SK-N-SH treated with all-trans-retinoic acid at 6 μM for 48 hours (cell line): ENCODE measurements at regions not wholly inside any gene's neighbourhood (a gene's known extent, or its start where the extent isn't known, plus 50 kb on each side); places are given as distances from the start of the nearest gene placed in this dataset.

Experiments
- ATAC-seq: fragments of 200-7000 bp; cut with Tn5 transposase; 3 replicates; pipeline ENCODE4 v1.9.1; 2020; ENCODE audit warnings: mild to moderate bottlenecking, moderate library complexity
- ARNTL ChIP-seq: fragments of 450-650 bp; formaldehyde crosslinking; IDR thresholded peaks from 2 replicates; pipeline ENCODE4 v1.5.0; 2020; ENCODE audit warnings: low read depth, mild to moderate bottlenecking, moderate library complexity, borderline replicate concordance
- BACH2 ChIP-seq: fragments of 250-450 bp; sonication (Bioruptor Pico); IDR thresholded peaks from 2 replicates; pipeline ENCODE4 v1.9.0; 2021; ENCODE audit warnings: mild to moderate bottlenecking, borderline replicate concordance
- CSDC2 ChIP-seq: fragments of 250-450 bp; sonication (Bioruptor Pico); IDR thresholded peaks from 2 replicates; pipeline ENCODE4 v1.5.0; 2020; ENCODE audit warnings: mild to moderate bottlenecking, moderate library complexity
- ESRRG ChIP-seq: fragments of 250-450 bp; sonication (Bioruptor Pico); IDR thresholded peaks from 2 replicates; pipeline ENCODE4 v1.6.1; 2021; ENCODE audit warnings: mild to moderate bottlenecking
- GLIS3 ChIP-seq: fragments of 250-450 bp; sonication (Bioruptor Pico); IDR thresholded peaks from 2 replicates; pipeline ENCODE4 v1.5.0; 2020; ENCODE audit warnings: mild to moderate bottlenecking, moderate library complexity
- ISL1 ChIP-seq: fragments of 250-450 bp; sonication (Bioruptor Pico); IDR thresholded peaks from 2 replicates; pipeline ENCODE4 v2.1.2; 2022; ENCODE audit warnings: mild to moderate bottlenecking, moderate library complexity
- OSR1 ChIP-seq: fragments of 250-450 bp; sonication (Bioruptor Pico); IDR thresholded peaks from 2 replicates; pipeline ENCODE4 v1.8.0; 2022; ENCODE audit warnings: moderate library complexity, mild to moderate bottlenecking, inconsistent platforms
- PPARA ChIP-seq: fragments of 250-450 bp; sonication (Bioruptor Pico); IDR thresholded peaks from 2 replicates; pipeline ENCODE4 v1.5.0; 2020; ENCODE audit warnings: mild to moderate bottlenecking, borderline replicate concordance
- RARB ChIP-seq: fragments of 250-450 bp; sonication (Bioruptor Pico); IDR thresholded peaks from 2 replicates; pipeline ENCODE4 v1.8.0; 2021; ENCODE audit warnings: mild to moderate bottlenecking, moderate library complexity
- SNAI2 ChIP-seq: fragments of 250-450 bp; sonication (Bioruptor Pico); IDR thresholded peaks from 2 replicates; pipeline ENCODE4 v1.5.0; 2020; ENCODE audit warnings: mild to moderate bottlenecking, moderate library complexity
- TCF4 ChIP-seq: fragments of 250-450 bp; sonication (Bioruptor Pico); IDR thresholded peaks from 2 replicates; pipeline ENCODE4 v1.8.0; 2021; ENCODE audit warnings: mild to moderate bottlenecking, moderate library complexity, borderline replicate concordance
- TOX ChIP-seq: fragments of 250-450 bp; sonication (Bioruptor Pico); IDR thresholded peaks from 2 replicates; pipeline ENCODE4 v1.8.0; 2021; ENCODE audit warnings: mild to moderate bottlenecking, moderate library complexity, borderline replicate concordance
- ZC3H10 ChIP-seq: fragments of 250-450 bp; sonication (Bioruptor Pico); IDR thresholded peaks from 2 replicates; pipeline ENCODE4 v1.5.1; 2021; ENCODE audit warnings: mild to moderate bottlenecking, moderate library complexity
- ZFP3 ChIP-seq: fragments of 250-450 bp; sonication (Bioruptor Pico); IDR thresholded peaks from 2 replicates; pipeline ENCODE4 v1.5.0; 2020; ENCODE audit warnings: mild to moderate bottlenecking, moderate library complexity
- ZFP30 ChIP-seq: fragments of 450-650 bp; formaldehyde crosslinking; IDR thresholded peaks from 2 replicates; pipeline ENCODE4 v1.5.0; 2022; ENCODE audit warnings: mild to moderate bottlenecking, moderate library complexity
- ZNF565 ChIP-seq: fragments of 450-650 bp; formaldehyde crosslinking; conservative IDR thresholded peaks from 2 replicates; pipeline ENCODE4 v1.5.0; 2020; ENCODE audit warnings: low read depth, mild to moderate bottlenecking, moderate library complexity
- ZNF70 ChIP-seq: fragments of 450-650 bp; formaldehyde crosslinking; IDR thresholded peaks from 2 replicates; pipeline ENCODE4 v1.5.0; 2020; ENCODE audit warnings: mild to moderate bottlenecking, moderate library complexity
- ZNF8 ChIP-seq: fragments of 450-650 bp; formaldehyde crosslinking; IDR thresholded peaks from 2 replicates; pipeline ENCODE4 v1.5.0; 2020; ENCODE audit warnings: mild to moderate bottlenecking, moderate library complexity
- TF ChIP-seq, protein P1 (sequence below): fragments of 250-450 bp; sonication (Bioruptor Pico); IDR thresholded peaks from 2 replicates; pipeline ENCODE4 v1.8.0; 2021; ENCODE audit warnings: low read depth, mild to moderate bottlenecking, moderate library complexity, borderline replicate concordance
- TF ChIP-seq, protein P2 (sequence below): fragments of 250-450 bp; sonication (Bioruptor Pico); IDR thresholded peaks from 2 replicates; pipeline ENCODE4 v1.5.1; 2021; ENCODE audit warnings: mild to moderate bottlenecking, moderate library complexity
- TF ChIP-seq, protein P3 (sequence below): fragments of 250-450 bp; sonication (Bioruptor Pico); IDR thresholded peaks from 2 replicates; pipeline ENCODE4 v1.8.0; 2020; ENCODE audit warnings: mild to moderate bottlenecking, moderate library complexity, borderline replicate concordance
- TF ChIP-seq, protein P4 (sequence below): fragments of 250-450 bp; sonication (Bioruptor Pico); IDR thresholded peaks from 2 replicates; pipeline ENCODE4 v1.5.1; 2020; ENCODE audit warnings: low read depth, mild to moderate bottlenecking, moderate library complexity

GRCh38 chr4:17098401-17098800 lies 200.0 kb upstream of the LDB2 start:
- TF ChIP-seq, protein P1, sequence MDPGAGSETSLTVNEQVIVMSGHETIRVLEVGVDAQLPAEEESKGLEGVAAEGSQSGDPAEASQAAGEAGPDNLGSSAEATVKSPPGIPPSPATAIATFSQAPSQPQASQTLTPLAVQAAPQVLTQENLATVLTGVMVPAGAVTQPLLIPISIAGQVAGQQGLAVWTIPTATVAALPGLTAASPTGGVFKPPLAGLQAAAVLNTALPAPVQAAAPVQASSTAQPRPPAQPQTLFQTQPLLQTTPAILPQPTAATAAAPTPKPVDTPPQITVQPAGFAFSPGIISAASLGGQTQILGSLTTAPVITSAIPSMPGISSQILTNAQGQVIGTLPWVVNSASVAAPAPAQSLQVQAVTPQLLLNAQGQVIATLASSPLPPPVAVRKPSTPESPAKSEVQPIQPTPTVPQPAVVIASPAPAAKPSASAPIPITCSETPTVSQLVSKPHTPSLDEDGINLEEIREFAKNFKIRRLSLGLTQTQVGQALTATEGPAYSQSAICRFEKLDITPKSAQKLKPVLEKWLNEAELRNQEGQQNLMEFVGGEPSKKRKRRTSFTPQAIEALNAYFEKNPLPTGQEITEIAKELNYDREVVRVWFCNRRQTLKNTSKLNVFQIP (CRISPR knock-in tag): no peak
- TF ChIP-seq ZC3H10 (no peak), RARB (CRISPR knock-in tag) (no peak), CSDC2 (no peak), ISL1 (CRISPR knock-in tag) (no peak), ZFP3 (CRISPR knock-in tag) (no peak), ZNF70 (CRISPR knock-in tag) (no peak), PPARA (no peak), TCF4 (no peak), BACH2 (no peak)
- TF ChIP-seq, protein P2, sequence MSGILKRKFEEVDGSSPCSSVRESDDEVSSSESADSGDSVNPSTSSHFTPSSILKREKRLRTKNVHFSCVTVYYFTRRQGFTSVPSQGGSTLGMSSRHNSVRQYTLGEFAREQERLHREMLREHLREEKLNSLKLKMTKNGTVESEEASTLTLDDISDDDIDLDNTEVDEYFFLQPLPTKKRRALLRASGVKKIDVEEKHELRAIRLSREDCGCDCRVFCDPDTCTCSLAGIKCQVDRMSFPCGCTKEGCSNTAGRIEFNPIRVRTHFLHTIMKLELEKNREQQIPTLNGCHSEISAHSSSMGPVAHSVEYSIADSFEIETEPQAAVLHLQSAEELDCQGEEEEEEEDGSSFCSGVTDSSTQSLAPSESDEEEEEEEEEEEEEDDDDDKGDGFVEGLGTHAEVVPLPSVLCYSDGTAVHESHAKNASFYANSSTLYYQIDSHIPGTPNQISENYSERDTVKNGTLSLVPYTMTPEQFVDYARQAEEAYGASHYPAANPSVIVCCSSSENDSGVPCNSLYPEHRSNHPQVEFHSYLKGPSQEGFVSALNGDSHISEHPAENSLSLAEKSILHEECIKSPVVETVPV (CRISPR knock-in tag): no peak
- TF ChIP-seq, protein P3, sequence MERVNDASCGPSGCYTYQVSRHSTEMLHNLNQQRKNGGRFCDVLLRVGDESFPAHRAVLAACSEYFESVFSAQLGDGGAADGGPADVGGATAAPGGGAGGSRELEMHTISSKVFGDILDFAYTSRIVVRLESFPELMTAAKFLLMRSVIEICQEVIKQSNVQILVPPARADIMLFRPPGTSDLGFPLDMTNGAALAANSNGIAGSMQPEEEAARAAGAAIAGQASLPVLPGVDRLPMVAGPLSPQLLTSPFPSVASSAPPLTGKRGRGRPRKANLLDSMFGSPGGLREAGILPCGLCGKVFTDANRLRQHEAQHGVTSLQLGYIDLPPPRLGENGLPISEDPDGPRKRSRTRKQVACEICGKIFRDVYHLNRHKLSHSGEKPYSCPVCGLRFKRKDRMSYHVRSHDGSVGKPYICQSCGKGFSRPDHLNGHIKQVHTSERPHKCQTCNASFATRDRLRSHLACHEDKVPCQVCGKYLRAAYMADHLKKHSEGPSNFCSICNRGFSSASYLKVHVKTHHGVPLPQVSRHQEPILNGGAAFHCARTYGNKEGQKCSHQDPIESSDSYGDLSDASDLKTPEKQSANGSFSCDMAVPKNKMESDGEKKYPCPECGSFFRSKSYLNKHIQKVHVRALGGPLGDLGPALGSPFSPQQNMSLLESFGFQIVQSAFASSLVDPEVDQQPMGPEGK (CRISPR knock-in tag): no peak
- no peak for ATAC-seq

DNA sequence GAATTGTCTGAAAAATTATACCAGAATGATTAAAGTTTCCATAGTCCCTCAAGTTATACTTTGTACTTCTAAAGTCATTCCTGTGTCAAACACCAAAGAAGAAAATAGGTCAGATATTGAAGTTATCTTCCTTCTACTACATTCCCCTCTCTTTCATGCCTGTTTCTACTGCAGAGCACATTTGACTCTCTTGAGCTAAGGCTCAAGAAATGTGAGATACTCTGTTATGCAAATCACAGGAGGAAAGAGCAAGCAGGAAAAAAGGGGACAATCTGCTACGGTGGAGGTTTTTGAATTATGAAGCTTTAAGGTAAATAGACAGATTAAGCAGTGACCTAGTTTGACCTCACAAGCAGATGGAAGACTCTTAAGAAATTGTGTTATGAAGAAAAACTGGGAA lies 198.9 kb upstream of the LDB2 start:
- no peak for TF ChIP-seq ZFP30
- no peak for TF ChIP-seq SNAI2 (CRISPR knock-in tag)
- no peak for TF ChIP-seq TOX
- TF ChIP-seq, protein P4, sequence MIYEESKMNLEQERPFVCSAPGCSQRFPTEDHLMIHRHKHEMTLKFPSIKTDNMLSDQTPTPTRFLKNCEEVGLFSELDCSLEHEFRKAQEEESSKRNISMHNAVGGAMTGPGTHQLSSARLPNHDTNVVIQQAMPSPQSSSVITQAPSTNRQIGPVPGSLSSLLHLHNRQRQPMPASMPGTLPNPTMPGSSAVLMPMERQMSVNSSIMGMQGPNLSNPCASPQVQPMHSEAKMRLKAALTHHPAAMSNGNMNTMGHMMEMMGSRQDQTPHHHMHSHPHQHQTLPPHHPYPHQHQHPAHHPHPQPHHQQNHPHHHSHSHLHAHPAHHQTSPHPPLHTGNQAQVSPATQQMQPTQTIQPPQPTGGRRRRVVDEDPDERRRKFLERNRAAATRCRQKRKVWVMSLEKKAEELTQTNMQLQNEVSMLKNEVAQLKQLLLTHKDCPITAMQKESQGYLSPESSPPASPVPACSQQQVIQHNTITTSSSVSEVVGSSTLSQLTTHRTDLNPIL (CRISPR knock-in tag): no peak
- TF ChIP-seq, protein P1 (CRISPR knock-in tag): no peak
- TF ChIP-seq ESRRG (CRISPR knock-in tag): no peak
- TF ChIP-seq OSR1 (CRISPR knock-in tag): no peak
- TF ChIP-seq ZNF8: no peak
- no peak for TF ChIP-seq CSDC2
- TF ChIP-seq BACH2: no peak
- TF ChIP-seq RARB (CRISPR knock-in tag): no peak
- TF ChIP-seq PPARA: no peak
- no peak for TF ChIP-seq ZFP3 (CRISPR knock-in tag)
- TF ChIP-seq, protein P2 (CRISPR knock-in tag): no peak
- no peak for TF ChIP-seq GLIS3 (CRISPR knock-in tag)
- no peak for TF ChIP-seq TCF4
- TF ChIP-seq ISL1 (CRISPR knock-in tag): no peak
- TF ChIP-seq ARNTL (CRISPR knock-in tag): no peak
- ATAC-seq: no peak

- TF ChIP-seq ZNF565 (no peak), BACH2 (no peak), GLIS3 (CRISPR knock-in tag) (no peak), ZNF70 (CRISPR knock-in tag) (no peak), ZNF8 (no peak), SNAI2 (CRISPR knock-in tag) (no peak)
- TF ChIP-seq, protein P3 (CRISPR knock-in tag): no peak
- TF ChIP-seq, protein P2 (CRISPR knock-in tag): no peak
- no peak for ATAC-seq
Observed at GRCh38 chr4:17096692-17097091, 198.2 kb upstream of the LDB2 start.
